A549 (cell line): ENCODE measurements at regions not wholly inside any gene's neighbourhood (a gene's known extent, or its start where the extent isn't known, plus 50 kb on each side); places are given as distances from the start of the nearest gene placed in this dataset.

ENCODE experiments used
- ATAC-seq, 2 experiments: fragments of 200-7000 bp in 1 of 2; fragments of >200 bp in 1 of 2; cut with Nextera tagmentation in 1 of 2; cut with Tn5 transposase in 1 of 2; 3 replicates each; pipeline versions ENCODE4 v1.8.0 to v1.9.1; 2018 to 2020; ENCODE audit warnings: mild to moderate bottlenecking in 1 of 2, moderate library complexity in 1 of 2
- CTCF ChIA-PET: fragments of 300-600 bp; sonication (Branson Sonifier 250); formaldehyde crosslinking; extraction: SDS; loops from one replicate; lab custom pipeline; 2021; ENCODE audit warnings: antibody characterized with exemption, inconsistent platforms; lab: Yijun Ruan, JAX
- POLR2A ChIA-PET: fragments of 350-600 bp; formaldehyde crosslinking; extraction: SDS; loops from one replicate; lab custom pipeline; 2021; ENCODE audit warnings: antibody characterized with exemption, inconsistent platforms; lab: Yijun Ruan, JAX
- DNase-seq, 2 experiments: peaks; one replicate each; pipeline versions ENCODE4 v3.0.0 to v3.0.0-alpha.2; 2011 to 2016; ENCODE audit warnings: low read depth in 1 of 2, low spot score in 1 of 2
- FAIRE-seq: peaks from 2 replicates; lab custom pipeline; 2011; peaks lifted over from hg19 to GRCh38; lab: Jason Lieb, UNC
- H3K27ac ChIP-seq, 2 experiments: fragments of >200 bp; sonication (Bioruptor Twin); formaldehyde crosslinking; 3 replicates each; pipeline ENCODE4 v1.5.1; 2016 to 2017
- H3K4me1 ChIP-seq: fragments of >200 bp; sonication (Bioruptor Twin); formaldehyde crosslinking; 3 replicates; pipeline ENCODE4 v1.6.1; 2016
- H3K4me2 ChIP-seq: fragments of >200 bp; sonication (Bioruptor Twin); formaldehyde crosslinking; 3 replicates; pipeline ENCODE4 v1.6.1; 2016
- H3K4me3 ChIP-seq: fragments of >200 bp; sonication (Bioruptor Twin); formaldehyde crosslinking; 3 replicates; pipeline ENCODE4 v1.5.1; 2016
- H3K9me3 ChIP-seq: fragments of >200 bp; sonication (Bioruptor Twin); formaldehyde crosslinking; 3 replicates; pipeline ENCODE4 v1.6.1; 2016
- BCL3 ChIP-seq: fragments of >200 bp; sonication (Bioruptor Twin); formaldehyde crosslinking; IDR thresholded peaks from 3 replicates; pipeline ENCODE4 v1.6.1; 2016
- BHLHE40 ChIP-seq: IDR thresholded peaks from 2 replicates; pipeline ENCODE4 v1.6.1; 2012; ENCODE audit warnings: low read depth, low read length, inconsistent platforms
- CTCF ChIP-seq: fragments of >200 bp; sonication (Bioruptor Twin); formaldehyde crosslinking; IDR thresholded peaks from 3 replicates; pipeline ENCODE4 v1.5.1; 2016
- E2F6 ChIP-seq: IDR thresholded peaks from 2 replicates; pipeline ENCODE4 v1.6.1; 2012; ENCODE audit warnings: low read depth, borderline replicate concordance
- EHF ChIP-seq: fragments of 250-450 bp; sonication (Bioruptor Pico); IDR thresholded peaks from 2 replicates; pipeline ENCODE4 v1.5.0; 2020; ENCODE audit warnings: mild to moderate bottlenecking
- ELK1 ChIP-seq: fragments of 150-350 bp; IDR thresholded peaks from 2 replicates; pipeline ENCODE4 v1.6.1; 2014; ENCODE audit warnings: low read depth, mild to moderate bottlenecking, low read length
- ESRRA ChIP-seq: fragments of 150-350 bp; IDR thresholded peaks from 2 replicates; pipeline ENCODE4 v1.6.1; 2014; ENCODE audit warnings: mild to moderate bottlenecking, low read length, borderline replicate concordance
- GATA3 ChIP-seq: IDR thresholded peaks from 2 replicates; pipeline ENCODE4 v1.6.1; 2012; ENCODE audit warnings: borderline replicate concordance
- HDAC2 ChIP-seq: fragments of 200-600 bp; sonication (generic); IDR thresholded peaks from 2 replicates; pipeline ENCODE4 v1.6.1; 2016
- HES2 ChIP-seq: fragments of >200 bp; sonication (Bioruptor Twin); formaldehyde crosslinking; IDR thresholded peaks from 2 replicates; pipeline ENCODE4 v1.6.1; 2016
- HOXB13 ChIP-seq: fragments of 250-450 bp; sonication (Bioruptor Pico); IDR thresholded peaks from 2 replicates; pipeline ENCODE4 v1.5.0; 2020; ENCODE audit warnings: low read depth, mild to moderate bottlenecking, moderate library complexity
- HOXB5 ChIP-seq: fragments of 250-450 bp; sonication (Bioruptor Pico); IDR thresholded peaks from 2 replicates; pipeline ENCODE4 v1.5.0; 2020; ENCODE audit warnings: mild to moderate bottlenecking, moderate library complexity
- MAFK ChIP-seq: fragments of 450-650 bp; IDR thresholded peaks from 2 replicates; pipeline ENCODE4 v1.6.1; 2014; ENCODE audit not compliant: partially characterized antibody
- MAZ ChIP-seq: fragments of 150-350 bp; IDR thresholded peaks from 2 replicates; pipeline ENCODE4 v1.6.1; 2014; ENCODE audit warnings: antibody characterized with exemption, low read depth, low read length, borderline replicate concordance
- MYC ChIP-seq: IDR thresholded peaks from 2 replicates; pipeline ENCODE4 v1.6.1; 2012; ENCODE audit warnings: mild to moderate bottlenecking, inconsistent platforms, low read length, improper control_type of control experiment, borderline replicate concordance
- NFE2L2 ChIP-seq: fragments of 150-350 bp; conservative IDR thresholded peaks from 2 replicates; pipeline ENCODE4 v1.6.1; 2014; ENCODE audit warnings: low read length
- POLR2AphosphoS2 ChIP-seq: conservative IDR thresholded peaks from 2 replicates; pipeline ENCODE4 v1.6.1; 2012; ENCODE audit warnings: low read length, improper control_type of control experiment, inconsistent platforms
- RAD21 ChIP-seq, 2 experiments: fragments of >200 bp in 1 of 2; sonication (Bioruptor Twin) in 1 of 2; formaldehyde crosslinking in 1 of 2; IDR thresholded peaks in 1 of 2; conservative IDR thresholded peaks in 1 of 2; 2 replicates in 1 of 2; 3 replicates in 1 of 2; pipeline ENCODE4 v1.6.1; 2012 to 2018; ENCODE audit warnings: inconsistent platforms in 1 of 2
- RARB ChIP-seq: fragments of 250-450 bp; sonication (Bioruptor Pico); IDR thresholded peaks from 2 replicates; pipeline ENCODE4 v1.8.0; 2021; ENCODE audit warnings: mild to moderate bottlenecking, moderate library complexity
- REST ChIP-seq: fragments of 200-600 bp; sonication (generic); IDR thresholded peaks from 2 replicates; pipeline ENCODE4 v1.6.1; 2016; ENCODE audit warnings: antibody characterized with exemption, mild to moderate bottlenecking, moderate library complexity
- SMC3 ChIP-seq: fragments of >200 bp; sonication (Bioruptor Twin); formaldehyde crosslinking; IDR thresholded peaks from 3 replicates; pipeline ENCODE4 v1.6.1; 2018; ENCODE audit warnings: inconsistent platforms
- TP53 ChIP-seq: fragments of 250-450 bp; sonication (Bioruptor Pico); IDR thresholded peaks from 2 replicates; pipeline ENCODE4 v1.5.0; 2021; ENCODE audit warnings: mild to moderate bottlenecking, moderate library complexity
- ZSCAN20 ChIP-seq: fragments of 250-450 bp; sonication (Bioruptor Pico); IDR thresholded peaks from 2 replicates; pipeline ENCODE4 v1.8.0; 2022; ENCODE audit warnings: mild to moderate bottlenecking, moderate library complexity
- WGBS: methylation state at CpG from one replicate; pipeline ENCODE4 v1.1.6; 2017; ENCODE audit errors: missing lambda C conversion rate; 5-methylcytosine and 5-hydroxymethylcytosine counted together

- DNase-seq (peak in 1 of 2 experiments; percentile 32), FAIRE-seq (no peak), ATAC-seq (no peak)
- Histone ChIP-seq H3K4me1 (no peaks in the 10 kb centered on the region), H3K27ac (no peak overlapping the region), H3K4me2 (no peak overlapping the region)
- ChIA-PET POLR2A (no interaction called here), CTCF (no interaction called here)
- TF ChIP-seq MAZ (no peak), ZSCAN20 (CRISPR knock-in tag) (0 out of 2 replicates have a peak, but pooled peaks have one; percentile 14)
- TF ChIP-seq, all 56 proteins: peak for 1
- WGBS: 0% methylated on average over 1 of the region's 1 CpG
- Histone ChIP-seq H3K4me3 (no peak overlapping the region), H3K9me3 (peaks cover 28% of the 10 kb centered on the region; the same call in 2 of the 3 replicates)
These were observed 367.1 kb upstream of the MGAT4C start for GRCh38 chr12:86623267-86623666.

- Histone ChIP-seq H3K4me2 (no peak overlapping the region), H3K27ac (no peak overlapping the region), H3K9me3 (peaks cover 28% of the 10 kb centered on the region; the same call in 2 of the 3 replicates), H3K4me1 (no peaks in the 10 kb centered on the region), H3K4me3 (no peak overlapping the region)
- POLR2A ChIA-PET: no interaction called here
- DNase-seq: no peak
- FAIRE-seq: no peak
- no peak for TF ChIP-seq GATA3
- no peak for TF ChIP-seq SMC3
- TF ChIP-seq HDAC2: no peak
- 47% methylated on average over 2 of the region's 2 CpGs for WGBS
- no peak for ATAC-seq
- CTCF ChIA-PET: no interaction called here
These were observed 365.8 kb upstream of the MGAT4C start for GRCh38 chr12:86621957-86622356.

- CTCF ChIA-PET: no interaction called here
- no peak overlapping the region for H3K4me2 ChIP-seq
- TF ChIP-seq POLR2AphosphoS2: no peak
- no peak for TF ChIP-seq SMC3
- TF ChIP-seq E2F6: no peak
- no peak for TF ChIP-seq REST
- no peak for TF ChIP-seq MYC
- TF ChIP-seq NFE2L2: no peak
- TF ChIP-seq BHLHE40: no peak
- no peak for TF ChIP-seq RARB (CRISPR knock-in tag)
- TF ChIP-seq BCL3: no peak
- TF ChIP-seq HES2: no peak
- TF ChIP-seq MAFK: no peak
- no peak for TF ChIP-seq TP53 (CRISPR knock-in tag)
- TF ChIP-seq ELK1: no peak
- TF ChIP-seq HOXB13 (CRISPR knock-in tag): no peak
- TF ChIP-seq CTCF: no peak
- TF ChIP-seq HOXB5: no peak
- TF ChIP-seq EHF (CRISPR knock-in tag): no peak
- no peak for TF ChIP-seq ESRRA
- no peak for TF ChIP-seq RAD21 (conservative IDR thresholded peaks at IDR 0.05 in 1 of 2, IDR thresholded peaks at IDR 0.05 in 1 of 2)
- H3K4me1 ChIP-seq: 0 out of 3 replicates have a peak, but pooled peaks cover 3% of the 10 kb centered on the region
- no peaks in the 10 kb centered on the region for H3K9me3 ChIP-seq
- no peak for DNase-seq
- no peak overlapping the region for H3K27ac ChIP-seq
- FAIRE-seq: no peak
- ATAC-seq: no peak
- POLR2A ChIA-PET: no interaction called here
- 65% methylated on average over 1 of the region's 1 CpG for WGBS
- no peak overlapping the region for H3K4me3 ChIP-seq
These were observed 357.1 kb upstream of the MGAT4C start for GRCh38 chr12:86613311-86613710.
